WI38 (cell line): ENCODE measurements at regions not wholly inside any gene's neighbourhood (a gene's known extent, or its start where the extent isn't known, plus 50 kb on each side); places are given as distances from the start of the nearest gene placed in this dataset.

Experiments used
- H3K4me3 ChIP-seq: 2 replicates; pipeline ENCODE4 v1.5.1; 2011; ENCODE audit warnings: low read depth, mild to moderate bottlenecking, control low read depth, low read length
- TF ChIP-seq, protein P1 (sequence below): IDR thresholded peaks from 2 replicates; pipeline ENCODE4 v1.5.1; 2012; ENCODE audit warnings: low read depth, mild to moderate bottlenecking, control low read depth, low read length

GRCh38 chr1:58149271-58149812 lies 397.2 kb downstream of the OMA1 start:
- no peak overlapping the region for H3K4me3 ChIP-seq
- TF ChIP-seq, protein P1, sequence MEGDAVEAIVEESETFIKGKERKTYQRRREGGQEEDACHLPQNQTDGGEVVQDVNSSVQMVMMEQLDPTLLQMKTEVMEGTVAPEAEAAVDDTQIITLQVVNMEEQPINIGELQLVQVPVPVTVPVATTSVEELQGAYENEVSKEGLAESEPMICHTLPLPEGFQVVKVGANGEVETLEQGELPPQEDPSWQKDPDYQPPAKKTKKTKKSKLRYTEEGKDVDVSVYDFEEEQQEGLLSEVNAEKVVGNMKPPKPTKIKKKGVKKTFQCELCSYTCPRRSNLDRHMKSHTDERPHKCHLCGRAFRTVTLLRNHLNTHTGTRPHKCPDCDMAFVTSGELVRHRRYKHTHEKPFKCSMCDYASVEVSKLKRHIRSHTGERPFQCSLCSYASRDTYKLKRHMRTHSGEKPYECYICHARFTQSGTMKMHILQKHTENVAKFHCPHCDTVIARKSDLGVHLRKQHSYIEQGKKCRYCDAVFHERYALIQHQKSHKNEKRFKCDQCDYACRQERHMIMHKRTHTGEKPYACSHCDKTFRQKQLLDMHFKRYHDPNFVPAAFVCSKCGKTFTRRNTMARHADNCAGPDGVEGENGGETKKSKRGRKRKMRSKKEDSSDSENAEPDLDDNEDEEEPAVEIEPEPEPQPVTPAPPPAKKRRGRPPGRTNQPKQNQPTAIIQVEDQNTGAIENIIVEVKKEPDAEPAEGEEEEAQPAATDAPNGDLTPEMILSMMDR, result no peak

- TF ChIP-seq, protein P1, result no peak
- H3K4me3 ChIP-seq, result no peak overlapping the region
Observed at GRCh38 chr1:58144698-58145270, 401.7 kb downstream of the OMA1 start.

- no peak overlapping the region for H3K4me3 ChIP-seq
- TF ChIP-seq, protein P1, result no peak
Observed at GRCh38 chr1:58143972-58144697, 402.4 kb downstream of the OMA1 start.

DNA sequence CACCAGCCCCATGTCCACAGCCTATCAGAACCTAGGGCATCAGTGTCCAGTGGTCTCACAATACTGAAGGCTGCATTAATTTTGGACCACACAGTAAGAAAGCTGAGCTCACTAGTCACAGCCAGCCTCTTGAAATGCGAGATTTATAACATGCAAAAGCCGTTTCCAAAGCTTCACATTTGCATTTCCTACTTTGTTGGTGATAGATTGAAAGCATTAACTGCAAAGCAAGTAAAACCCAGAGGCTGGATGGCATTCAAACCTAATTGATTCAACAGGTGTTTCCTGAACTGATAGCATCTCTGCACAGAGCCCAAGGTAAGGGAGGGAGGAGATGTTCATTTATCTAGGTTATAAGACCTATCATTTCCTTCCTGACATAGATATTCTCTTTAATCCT lies 410.1 kb downstream of the OMA1 start:
- H3K4me3 ChIP-seq, result no peak overlapping the region
- TF ChIP-seq, protein P1, result no peak

DNA sequence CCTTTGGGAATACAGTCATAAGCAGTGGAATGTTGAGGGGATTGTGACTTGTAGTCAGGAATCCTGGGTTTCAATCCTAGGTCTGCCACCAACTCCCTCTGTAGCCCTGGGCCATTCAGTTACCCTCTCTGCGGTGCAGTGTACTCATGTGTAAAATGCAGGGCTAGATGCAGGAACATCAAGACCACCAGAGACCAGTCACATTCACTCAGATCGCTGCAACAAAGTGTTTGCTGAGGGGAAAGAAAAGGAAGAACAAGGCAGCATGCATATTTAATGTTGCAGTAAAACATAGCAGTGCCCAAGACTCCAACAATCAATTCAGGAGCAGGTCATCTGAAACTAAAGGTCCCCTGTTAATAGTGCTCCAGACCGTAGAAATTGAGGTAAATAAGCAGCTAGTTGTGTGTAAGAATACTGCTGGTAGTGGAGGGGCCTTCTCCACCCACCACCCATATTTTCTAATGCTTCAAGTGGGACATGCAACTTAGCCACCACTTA lies 410.7 kb downstream of the OMA1 start:
- H3K4me3 ChIP-seq, result no peak overlapping the region

DNA sequence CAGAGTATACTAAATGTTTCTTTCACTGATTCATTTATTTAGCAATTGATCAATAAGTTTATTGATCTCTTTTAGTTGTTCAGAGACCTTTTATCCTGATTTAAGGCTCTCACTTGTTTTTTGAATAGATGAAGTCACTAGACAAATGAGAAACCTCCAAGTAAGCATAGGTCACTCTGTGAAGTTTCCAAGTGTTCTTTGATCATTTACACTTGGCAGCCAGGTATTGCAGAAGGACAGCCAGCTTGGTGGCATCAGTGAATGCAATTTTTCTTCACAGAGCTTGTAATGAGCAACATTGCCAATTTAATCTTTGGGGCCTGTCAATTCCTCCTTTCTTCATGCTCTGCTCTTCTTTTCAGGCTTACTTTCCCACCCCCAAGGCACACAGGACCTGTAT lies 413.0 kb downstream of the OMA1 start:
- TF ChIP-seq, protein P1, result no peak

More for the DNA sequence above, 410.7 kb downstream of the OMA1 start:
- TF ChIP-seq, protein P1, result no peak

GRCh38 chr1:58123051-58123450 lies 423.5 kb downstream of the OMA1 start:
- H3K4me3 ChIP-seq, result no peak overlapping the region
- TF ChIP-seq, protein P1, result no peak

More for the DNA sequence above, 413.0 kb downstream of the OMA1 start:
- H3K4me3 ChIP-seq, result no peak overlapping the region
